ENCODE measurements at regions not wholly inside any gene's neighbourhood (a gene's known extent, or its start where the extent isn't known, plus 50 kb on each side); places are given as distances from the start of the nearest gene placed in this dataset.

DNA sequence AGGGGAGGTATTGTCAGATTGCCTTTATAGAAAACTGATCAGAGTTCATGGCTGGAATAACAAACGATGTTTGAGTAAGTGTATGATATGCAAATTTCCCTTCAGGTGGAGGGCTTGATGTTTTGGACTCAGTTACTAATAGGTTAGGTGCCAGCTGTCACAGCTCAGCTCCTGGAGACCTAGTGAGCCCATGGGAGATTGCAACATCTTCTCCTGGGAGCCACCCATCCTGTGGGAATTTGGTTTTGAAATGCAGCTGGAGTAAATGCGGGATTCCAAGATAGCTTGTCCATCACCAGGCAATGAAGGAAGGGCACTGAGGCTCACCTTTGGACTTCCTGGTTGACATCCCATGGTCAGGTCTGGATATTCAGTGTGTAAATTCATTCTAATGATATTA lies 211.4 kb upstream of the NRIP1 start:
- TF ChIP-seq, protein P1, sequence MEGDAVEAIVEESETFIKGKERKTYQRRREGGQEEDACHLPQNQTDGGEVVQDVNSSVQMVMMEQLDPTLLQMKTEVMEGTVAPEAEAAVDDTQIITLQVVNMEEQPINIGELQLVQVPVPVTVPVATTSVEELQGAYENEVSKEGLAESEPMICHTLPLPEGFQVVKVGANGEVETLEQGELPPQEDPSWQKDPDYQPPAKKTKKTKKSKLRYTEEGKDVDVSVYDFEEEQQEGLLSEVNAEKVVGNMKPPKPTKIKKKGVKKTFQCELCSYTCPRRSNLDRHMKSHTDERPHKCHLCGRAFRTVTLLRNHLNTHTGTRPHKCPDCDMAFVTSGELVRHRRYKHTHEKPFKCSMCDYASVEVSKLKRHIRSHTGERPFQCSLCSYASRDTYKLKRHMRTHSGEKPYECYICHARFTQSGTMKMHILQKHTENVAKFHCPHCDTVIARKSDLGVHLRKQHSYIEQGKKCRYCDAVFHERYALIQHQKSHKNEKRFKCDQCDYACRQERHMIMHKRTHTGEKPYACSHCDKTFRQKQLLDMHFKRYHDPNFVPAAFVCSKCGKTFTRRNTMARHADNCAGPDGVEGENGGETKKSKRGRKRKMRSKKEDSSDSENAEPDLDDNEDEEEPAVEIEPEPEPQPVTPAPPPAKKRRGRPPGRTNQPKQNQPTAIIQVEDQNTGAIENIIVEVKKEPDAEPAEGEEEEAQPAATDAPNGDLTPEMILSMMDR (conservative IDR thresholded peaks at IDR 0.05; ENCODE audit: low read length): no peak
- TF ChIP-seq EZH2phosphoT487 (IDR thresholded peaks at IDR 0.05; ENCODE audit: borderline replicate concordance, low read depth, low read length): no peak
- ChIA-PET CTCF (ENCODE audit: unreplicated experiment) (no interaction called here), POLR2A (no interaction called here)
- H3K4me3 ChIP-seq (ENCODE audit: low read depth, low read length, poor library complexity, severe bottlenecking): no peak overlapping the region
- intact Hi-C loops (cut with micrococcal nuclease; ENCODE audit: unreplicated experiment): no loop called here
- no peak overlapping the region for H2AFZ ChIP-seq (ENCODE audit: low read length)
- no peaks in the 10 kb centered on the region for H3K4me1 ChIP-seq (ENCODE audit: insufficient read depth, low read length, poor library complexity, severe bottlenecking)
- no peak for DNase-seq (ENCODE audit: low spot score)
- no peak overlapping the region for H3K27ac ChIP-seq (ENCODE audit: low read depth, low read length, poor library complexity, severe bottlenecking)
- no peaks in the 10 kb centered on the region for H3K79me2 ChIP-seq (ENCODE audit: insufficient read depth, low read depth, low read length)
- no peaks in the 10 kb centered on the region for H3K36me3 ChIP-seq (ENCODE audit: insufficient read depth, low read length)
- no peaks in the 10 kb centered on the region for H4K20me1 ChIP-seq (ENCODE audit: insufficient read depth, low read length)
- no peaks in the 10 kb centered on the region for H3K9me3 ChIP-seq (ENCODE audit: low read length)
- BruUV-seq (replicated peaks): no TSS peak
- H3K9me2 ChIP-seq (ENCODE audit: insufficient read depth, low read length): no peaks in the 10 kb centered on the region
- H3K4me2 ChIP-seq (ENCODE audit: low read length): no peak overlapping the region

DNA sequence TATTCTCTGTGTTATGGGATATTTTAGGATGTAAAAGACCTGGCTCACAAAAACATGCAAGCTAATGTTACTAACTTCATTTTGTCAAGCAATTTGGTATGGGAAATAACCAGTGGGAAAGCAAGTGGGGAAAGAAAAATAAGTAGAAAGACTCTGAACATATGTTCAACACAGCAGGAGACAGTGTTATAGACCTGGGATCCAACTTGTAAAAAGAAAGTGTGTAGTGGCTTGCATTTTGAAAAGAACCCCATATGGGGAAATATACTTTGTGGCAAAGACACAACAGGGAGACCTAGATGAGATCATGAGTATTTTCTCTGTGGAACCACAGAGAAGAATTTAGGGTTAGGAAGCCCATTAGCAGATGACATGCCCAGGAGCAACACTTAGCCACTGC lies 212.7 kb upstream of the NRIP1 start:
- H4K20me1 ChIP-seq (ENCODE audit: insufficient read depth, low read length): no peaks in the 10 kb centered on the region
- H3K27ac ChIP-seq (ENCODE audit: low read depth, low read length, poor library complexity, severe bottlenecking): no peak overlapping the region
- no peak overlapping the region for H3K4me3 ChIP-seq (ENCODE audit: low read depth, low read length, poor library complexity, severe bottlenecking)
- H3K36me3 ChIP-seq (ENCODE audit: insufficient read depth, low read length): no peaks in the 10 kb centered on the region
- TF ChIP-seq EZH2phosphoT487 (IDR thresholded peaks at IDR 0.05; ENCODE audit: borderline replicate concordance, low read depth, low read length): no peak
- TF ChIP-seq, protein P1 (conservative IDR thresholded peaks at IDR 0.05; ENCODE audit: low read length): no peak
- DNase-seq (ENCODE audit: low spot score): no peak
- H3K79me2 ChIP-seq (ENCODE audit: insufficient read depth, low read depth, low read length): no peaks in the 10 kb centered on the region
- ChIA-PET POLR2A (no interaction called here), CTCF (ENCODE audit: unreplicated experiment) (no interaction called here)
- H2AFZ ChIP-seq (ENCODE audit: low read length): no peak overlapping the region
- intact Hi-C loops (cut with micrococcal nuclease; ENCODE audit: unreplicated experiment): no loop called here
- H3K9me3 ChIP-seq (ENCODE audit: low read length): no peaks in the 10 kb centered on the region
- H3K4me2 ChIP-seq (ENCODE audit: low read length): no peak overlapping the region
- no TSS peak for BruUV-seq (replicated peaks)
- H3K9me2 ChIP-seq (ENCODE audit: insufficient read depth, low read length): no peaks in the 10 kb centered on the region
- no peaks in the 10 kb centered on the region for H3K4me1 ChIP-seq (ENCODE audit: insufficient read depth, low read length, poor library complexity, severe bottlenecking)

GRCh38 chr21:15278279-15278678 lies 213.5 kb upstream of the NRIP1 start:
- ChIA-PET POLR2A (no interaction called here), CTCF (ENCODE audit: unreplicated experiment) (no interaction called here)
- no peak overlapping the region for H3K4me3 ChIP-seq (ENCODE audit: low read depth, low read length, poor library complexity, severe bottlenecking)
- no peaks in the 10 kb centered on the region for H3K9me2 ChIP-seq (ENCODE audit: insufficient read depth, low read length)
- no peaks in the 10 kb centered on the region for H3K9me3 ChIP-seq (ENCODE audit: low read length)
- H2AFZ ChIP-seq (ENCODE audit: low read length): no peak overlapping the region
- H3K27ac ChIP-seq (ENCODE audit: low read depth, low read length, poor library complexity, severe bottlenecking): no peak overlapping the region
- no peaks in the 10 kb centered on the region for H3K36me3 ChIP-seq (ENCODE audit: insufficient read depth, low read length)
- no peak for DNase-seq (ENCODE audit: low spot score)
- H4K20me1 ChIP-seq (ENCODE audit: insufficient read depth, low read length): no peaks in the 10 kb centered on the region
- H3K4me1 ChIP-seq (ENCODE audit: insufficient read depth, low read length, poor library complexity, severe bottlenecking): no peaks in the 10 kb centered on the region
- TF ChIP-seq, protein P1 (conservative IDR thresholded peaks at IDR 0.05; ENCODE audit: low read length): no peak
- no peak for TF ChIP-seq EZH2phosphoT487 (IDR thresholded peaks at IDR 0.05; ENCODE audit: borderline replicate concordance, low read depth, low read length)
- H3K4me2 ChIP-seq (ENCODE audit: low read length): no peak overlapping the region
- H3K79me2 ChIP-seq (ENCODE audit: insufficient read depth, low read depth, low read length): no peaks in the 10 kb centered on the region
- intact Hi-C loops (cut with micrococcal nuclease; ENCODE audit: unreplicated experiment): no loop called here
- BruUV-seq (replicated peaks): no TSS peak

Data from OCI-LY7 (cell line).